ENCODE measurements at regions not wholly inside any gene's neighbourhood (a gene's known extent, or its start where the extent isn't known, plus 50 kb on each side); places are given as distances from the start of the nearest gene placed in this dataset.

DNA sequence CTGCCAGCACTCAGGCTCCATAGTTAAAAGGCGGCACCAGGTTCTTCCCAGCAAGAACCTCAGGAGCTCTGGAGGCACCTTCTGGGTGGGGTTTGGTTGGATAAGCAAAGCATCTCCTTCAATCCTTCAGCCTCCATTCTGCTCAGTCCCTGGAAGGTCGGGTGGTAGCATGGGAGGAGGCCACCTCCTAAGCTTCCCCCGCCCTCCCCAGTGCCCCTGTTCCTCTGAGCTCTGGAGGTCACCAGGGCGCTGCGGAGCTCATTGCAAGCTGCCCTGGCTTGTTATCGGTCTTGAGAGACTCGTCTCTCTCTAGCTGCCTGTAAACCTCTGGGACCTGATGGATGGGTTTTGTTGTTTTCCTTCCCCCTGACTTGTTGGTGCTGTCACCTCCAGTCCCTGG lies 124.8 kb downstream of the RPLP1 start:
- no peak for DNase-seq (ENCODE audit: low read depth)

- no peak for DNase-seq (ENCODE audit: low read depth)
Measured at GRCh38 chr15:69578252-69578651, 125.6 kb downstream of the RPLP1 start.

DNA sequence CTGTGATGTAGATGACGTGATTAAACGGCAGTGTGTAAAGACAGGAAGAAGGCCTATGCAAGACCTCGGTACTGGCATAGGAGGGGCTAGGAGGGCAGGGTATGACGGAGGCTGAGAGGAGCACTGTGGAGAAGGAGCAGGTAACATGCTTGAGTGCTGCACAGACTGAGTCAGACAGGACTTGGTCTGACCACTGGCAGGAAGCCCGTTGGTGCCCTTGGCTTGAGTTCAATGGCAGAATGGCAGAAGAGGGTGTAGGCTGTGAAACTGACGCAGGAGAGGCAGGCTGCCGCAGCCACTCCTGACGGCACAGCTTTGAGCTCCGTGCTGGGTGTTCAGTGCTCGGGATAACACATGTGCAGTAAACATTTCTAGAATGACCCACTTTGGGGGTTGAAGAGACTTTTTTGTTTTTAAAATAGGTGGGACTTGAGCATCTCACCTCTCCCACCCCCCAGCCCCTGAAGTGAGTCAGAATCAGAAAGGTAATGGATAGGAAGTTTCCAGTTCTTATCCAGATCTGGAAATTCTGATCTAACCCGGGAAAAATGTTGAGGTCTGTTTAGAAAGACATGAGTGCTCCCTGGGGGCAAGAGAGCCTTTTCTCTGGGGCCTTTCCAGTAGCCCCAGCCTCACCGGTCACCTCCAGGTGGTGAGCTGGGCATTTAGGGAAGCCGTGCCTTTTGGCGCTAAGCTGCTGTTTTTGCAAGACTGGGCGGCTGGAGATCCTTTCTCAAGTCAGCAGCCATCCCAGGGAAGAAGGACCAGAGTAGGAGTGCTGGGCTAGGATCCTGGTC lies 126.4 kb downstream of the RPLP1 start:
- DNase-seq (ENCODE audit: low read depth) = no peak

- no peak for DNase-seq (ENCODE audit: low read depth)
Measured at GRCh38 chr15:69579950-69580618, 127.5 kb downstream of the RPLP1 start.

DNA sequence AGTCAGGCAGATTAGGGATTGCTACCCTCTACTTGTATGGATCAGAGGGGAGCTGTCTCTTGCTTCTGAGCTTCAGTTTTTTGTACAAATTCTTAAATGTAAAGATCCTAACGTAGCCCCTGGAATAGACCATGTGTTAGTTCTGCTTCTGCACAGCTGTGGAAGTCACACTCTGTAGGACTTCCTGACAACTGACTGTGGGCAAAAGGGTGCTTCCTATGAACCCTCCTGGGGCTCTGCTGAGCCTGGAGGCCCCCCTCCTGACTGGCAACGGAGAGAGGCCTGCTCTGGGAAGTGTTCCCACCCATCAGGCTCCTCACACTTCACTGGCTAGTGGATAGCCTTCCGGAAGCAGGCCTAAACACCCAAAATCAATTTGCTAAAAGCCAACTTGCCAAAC lies 131.0 kb downstream of the RPLP1 start:
- DNase-seq (ENCODE audit: low read depth) = no peak

- DNase-seq (ENCODE audit: low read depth) = no peak
Measured at GRCh38 chr15:69585937-69586336, 133.3 kb downstream of the RPLP1 start.

GRCh38 chr15:69586721-69587120 lies 134.1 kb downstream of the RPLP1 start:
- DNase-seq (ENCODE audit: low read depth) = no peak

DNA sequence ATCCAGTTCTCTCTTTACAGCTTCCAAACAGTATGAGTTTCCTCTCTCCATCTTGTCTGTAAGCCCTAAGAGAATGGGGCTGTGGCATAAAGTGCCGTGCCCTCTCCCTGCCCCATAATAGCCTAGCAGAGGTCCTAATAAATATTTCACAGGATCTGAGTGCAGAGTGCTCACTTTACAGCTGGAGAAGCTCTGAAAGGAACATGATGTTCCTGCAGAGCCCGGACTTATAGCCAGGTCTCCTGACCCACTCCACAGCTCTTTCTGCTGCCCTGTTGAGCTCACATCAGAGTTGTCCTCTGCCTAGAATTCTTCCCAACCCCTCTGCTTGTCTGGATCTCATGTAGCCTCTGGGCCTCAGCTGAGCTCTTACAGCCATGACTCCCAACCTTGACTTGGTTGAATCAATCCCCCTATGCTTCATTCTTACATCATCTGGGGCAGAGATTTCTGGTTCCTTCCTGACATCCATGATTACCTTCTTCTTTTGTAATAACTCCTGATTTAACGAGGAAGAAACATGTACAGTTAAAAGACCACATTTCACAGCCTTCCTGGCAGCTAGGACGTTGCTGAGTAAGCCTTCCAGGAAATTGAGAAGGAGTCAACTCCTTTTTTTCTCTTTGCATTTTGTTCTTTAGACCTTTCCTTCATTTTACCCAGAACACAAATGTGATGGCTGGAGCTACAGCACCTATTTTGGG lies 135.3 kb downstream of the RPLP1 start:
- DNase-seq (ENCODE audit: low read depth) = no peak

DNA sequence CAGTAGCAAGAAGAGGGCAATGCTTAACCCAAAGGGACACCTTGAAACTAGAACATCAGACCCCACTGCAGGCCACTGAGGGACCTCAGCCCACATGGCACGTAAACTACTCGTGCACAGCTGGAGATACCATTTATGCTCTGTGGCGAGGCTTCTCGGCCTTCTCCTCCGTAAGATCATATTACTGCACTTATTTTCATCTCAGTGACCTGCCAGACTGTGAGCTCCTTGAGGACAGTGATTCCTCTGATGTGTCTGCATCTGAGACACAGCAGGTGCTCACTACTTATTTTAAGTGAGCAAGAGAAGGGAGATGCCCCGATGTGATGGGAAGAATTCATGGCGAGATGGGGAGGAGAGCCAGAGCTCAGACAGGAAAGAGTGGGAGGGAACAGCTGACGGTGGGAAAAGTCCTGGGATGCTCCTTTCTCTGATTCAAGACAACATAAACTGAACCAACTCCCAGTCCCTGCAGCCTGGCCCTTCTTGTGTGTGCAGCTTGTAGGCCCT lies 137.6 kb downstream of the RPLP1 start:
- no peak for DNase-seq (ENCODE audit: low read depth)

DNA sequence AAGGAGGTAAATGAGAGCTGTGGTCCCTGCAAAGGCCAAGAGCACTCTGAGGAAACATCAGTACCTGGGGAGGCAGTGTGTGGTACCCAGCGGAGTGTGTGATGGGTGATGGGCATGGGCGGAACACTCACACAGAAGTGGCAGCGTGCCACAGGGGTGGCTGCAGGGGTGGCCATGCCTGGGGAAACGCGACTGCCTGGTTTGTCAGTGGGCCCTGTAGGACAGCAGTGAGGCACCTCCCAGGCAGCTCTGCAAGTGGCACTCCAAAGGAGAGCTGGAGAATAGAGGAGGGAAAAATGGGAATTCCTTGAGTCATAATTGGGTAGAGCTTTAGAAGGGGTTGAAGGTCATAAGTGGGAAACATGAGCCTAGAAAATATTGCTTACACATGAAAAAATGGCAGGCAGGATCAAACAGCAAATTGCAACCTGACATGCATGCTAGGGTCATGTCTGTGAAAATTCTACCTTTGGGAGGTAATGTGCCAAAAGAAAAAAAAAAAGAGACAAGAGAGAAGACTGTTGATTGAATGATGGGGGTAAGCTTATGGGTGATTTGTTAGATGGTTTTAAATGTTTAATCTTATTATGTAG lies 138.4 kb downstream of the RPLP1 start:
- DNase-seq (ENCODE audit: low read depth) = no peak

DNA sequence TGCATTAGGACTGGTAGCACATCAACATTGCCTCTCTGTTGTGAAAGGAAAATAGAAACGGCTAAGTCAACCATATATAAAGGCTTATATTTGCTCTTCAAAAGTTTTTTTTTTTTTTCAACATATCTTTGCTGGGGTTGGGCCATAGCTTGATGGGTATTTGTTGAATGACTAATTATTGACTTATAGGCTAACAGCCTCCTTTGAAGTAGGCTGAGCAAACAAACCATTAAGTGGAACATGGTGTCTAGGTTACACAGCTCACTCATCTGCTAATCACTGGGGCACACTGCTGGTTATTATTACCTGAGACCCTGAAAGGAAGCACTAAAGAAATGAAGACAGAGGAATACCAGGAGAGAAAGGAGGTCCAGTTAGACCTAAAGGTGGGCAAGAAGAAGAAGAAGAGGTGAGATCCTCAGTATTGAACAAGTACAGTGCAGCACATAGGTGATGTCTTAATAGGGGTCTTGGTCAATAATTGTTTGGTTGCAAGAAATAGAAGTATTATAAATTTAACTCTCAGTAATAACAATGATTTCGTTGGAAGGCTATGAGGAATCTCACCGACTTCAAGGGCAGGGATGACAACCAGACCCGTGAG lies 139.4 kb downstream of the RPLP1 start:
- no peak for DNase-seq (ENCODE audit: low read depth)

DNA sequence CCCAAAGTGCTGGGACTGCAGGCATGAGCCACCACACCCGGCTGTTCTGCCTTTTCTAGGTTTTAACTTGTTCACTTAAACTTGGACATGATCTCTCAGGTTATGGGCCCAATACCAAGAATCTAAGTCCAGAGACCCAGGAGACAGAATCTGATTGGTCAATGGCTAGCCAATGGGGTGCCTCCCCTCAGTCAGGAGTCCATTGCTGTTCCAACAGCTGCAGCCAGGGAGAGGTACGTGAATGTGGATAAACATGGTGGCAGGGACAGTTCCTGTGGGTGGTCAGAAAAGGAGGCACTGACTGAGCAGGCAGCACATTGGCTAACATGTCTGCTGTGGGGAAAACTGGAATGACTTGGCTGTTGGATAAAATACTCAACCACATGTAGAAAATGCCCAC lies 140.3 kb downstream of the RPLP1 start:
- no peak for DNase-seq (ENCODE audit: low read depth)

DNA sequence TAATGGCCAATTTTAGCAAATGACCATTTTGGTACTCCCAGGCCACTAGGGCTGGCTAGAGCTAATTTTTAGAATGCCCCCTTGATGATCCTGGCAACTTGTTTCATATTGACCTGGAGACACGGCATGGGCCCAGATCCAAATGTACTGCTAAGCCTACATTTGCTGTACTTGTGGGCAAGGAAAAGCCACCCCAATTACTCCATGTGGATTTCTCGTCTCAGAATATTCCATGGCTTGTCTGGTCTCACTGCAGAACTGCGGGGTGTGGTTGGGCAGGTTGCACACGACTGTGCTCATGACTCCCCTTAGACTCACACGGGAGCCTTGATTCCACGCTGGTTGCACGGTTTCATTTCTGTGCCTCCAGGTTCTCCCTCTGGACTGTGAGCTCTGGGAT lies 140.9 kb downstream of the RPLP1 start:
- DNase-seq (ENCODE audit: low read depth) = no peak

GRCh38 chr15:69593981-69594966 lies 141.7 kb downstream of the RPLP1 start:
- no peak for DNase-seq (ENCODE audit: low read depth)

- no peak for DNase-seq (ENCODE audit: low read depth)
Measured at GRCh38 chr15:69595009-69595791, 142.6 kb downstream of the RPLP1 start.

- DNase-seq (ENCODE audit: low read depth) = no peak
Measured at GRCh38 chr15:69597061-69597592, 144.5 kb downstream of the RPLP1 start.

DNA sequence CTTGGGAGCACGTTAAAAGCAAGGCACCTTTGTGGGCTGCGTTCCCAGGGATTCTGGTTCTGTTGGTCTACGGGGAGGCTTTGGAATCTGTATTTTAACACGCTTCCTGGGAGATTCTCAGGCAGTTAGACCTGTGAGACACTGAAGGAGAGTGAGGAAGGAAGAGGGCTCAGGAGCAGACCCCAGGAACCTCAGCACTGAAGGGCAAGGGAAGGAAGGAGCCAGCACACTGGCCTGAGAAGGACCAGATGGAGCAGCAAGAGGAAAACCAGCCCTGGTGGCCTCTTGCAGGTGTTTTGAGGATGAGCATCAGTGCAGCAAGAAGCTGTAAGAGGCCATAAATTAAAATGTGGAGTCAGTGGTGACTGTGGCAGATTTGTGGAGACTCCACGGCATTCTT lies 146.7 kb downstream of the RPLP1 start:
- no peak for DNase-seq (ENCODE audit: low read depth)

GRCh38 chr15:69600556-69601085 lies 148.0 kb downstream of the RPLP1 start:
- DNase-seq (ENCODE audit: low read depth) = no peak

GRCh38 chr15:69601711-69602504 lies 149.3 kb downstream of the RPLP1 start:
- DNase-seq (ENCODE audit: low read depth) = no peak

Measured in HS-27A (cell line).